Erythroblast (primary cell): ENCODE measurements at regions not wholly inside any gene's neighbourhood (a gene's known extent, or its start where the extent isn't known, plus 50 kb on each side); places are given as distances from the start of the nearest gene placed in this dataset.

Experiments used
- GATA1 ChIP-seq: IDR thresholded peaks from 2 replicates; pipeline ENCODE4 v1.6.1; 2011; ENCODE audit warnings: low read depth, mild to moderate bottlenecking, control low read depth, low read length, moderate library complexity
- POLR2A ChIP-seq: IDR thresholded peaks from 2 replicates; pipeline ENCODE4 v1.6.1; 2011; ENCODE audit warnings: mild to moderate bottlenecking, low read length

DNA sequence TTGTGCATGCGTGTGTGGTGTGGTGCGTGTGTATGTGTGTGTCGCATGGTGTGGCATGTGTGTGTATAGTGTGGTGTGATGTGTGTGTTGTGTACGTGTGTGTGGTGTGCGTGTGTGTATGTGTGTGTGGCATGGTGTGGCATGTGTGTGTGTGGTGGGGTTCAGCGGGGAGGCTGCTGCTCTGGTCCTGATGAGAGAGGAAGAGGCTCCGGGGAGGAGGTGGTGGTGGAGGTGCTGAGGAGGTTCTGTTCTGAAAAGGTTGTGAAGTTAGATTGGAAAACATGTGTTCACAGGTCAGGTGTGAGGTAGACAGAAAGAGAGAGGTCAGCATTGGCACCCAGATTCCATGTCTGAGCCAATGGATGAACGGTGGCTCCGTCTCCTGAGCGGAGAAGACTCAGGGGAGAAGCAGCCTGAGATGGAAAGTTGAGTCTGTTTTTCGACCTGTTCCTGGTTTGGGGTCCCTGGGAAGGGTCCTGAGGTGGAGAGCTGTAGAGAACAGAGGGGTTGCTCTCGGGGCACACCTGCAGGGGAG, 67.2 kb upstream of the HDAC4 start:
- TF ChIP-seq POLR2A (no peak), GATA1 (no peak)
